ENCODE measurements at regions not wholly inside any gene's neighbourhood (a gene's known extent, or its start where the extent isn't known, plus 50 kb on each side); places are given as distances from the start of the nearest gene placed in this dataset.

GRCh38 chr6:49327005-49327404, 136.0 kb downstream of the MMUT start:
- no peak for TF ChIP-seq CTCF (IDR thresholded peaks at IDR 0.05; ENCODE audit: insufficient read depth, low read length, poor library complexity, severe bottlenecking)
- no peak for TF ChIP-seq EZH2phosphoT487 (conservative IDR thresholded peaks at IDR 0.05; ENCODE audit: low read length)
